ENCODE measurements at regions not wholly inside any gene's neighbourhood (a gene's known extent, or its start where the extent isn't known, plus 50 kb on each side); places are given as distances from the start of the nearest gene placed in this dataset.

DNA sequence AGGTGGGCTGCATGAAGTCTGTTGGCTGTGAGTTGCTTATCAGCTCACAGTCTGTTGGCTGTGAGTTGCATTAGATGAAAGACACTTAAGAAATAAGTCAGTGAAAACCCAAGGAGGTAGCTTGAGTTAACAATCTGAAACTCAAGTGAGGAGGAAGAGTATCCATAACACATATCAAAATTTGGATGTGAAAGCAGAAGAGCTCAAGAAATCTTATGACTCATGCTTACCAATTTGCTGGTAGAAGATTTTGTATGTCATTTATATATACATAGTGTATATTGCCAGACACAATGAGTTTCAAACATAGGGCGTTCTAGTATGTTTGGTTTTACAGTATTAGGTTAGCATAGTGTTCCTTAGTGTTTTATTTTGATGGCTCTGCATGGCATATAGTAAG lies 107.4 kb downstream of the DDIT4L start:
- Histone ChIP-seq H3K79me2 (ENCODE audit: insufficient read depth, low read length) (no peaks in the 10 kb centered on the region), H3K4me1 (ENCODE audit: insufficient read depth, low read length) (no peaks in the 10 kb centered on the region), H3K27me3 (ENCODE audit: insufficient read depth, low read length) (no peaks in the 10 kb centered on the region), H3K4me2 (ENCODE audit: insufficient read depth, low read length) (no peak overlapping the region), H3K4me3 (ENCODE audit: insufficient read depth, low read length) (no peak overlapping the region), H3K9me3 (ENCODE audit: low read depth, low read length) (no peaks in the 10 kb centered on the region), H3K27ac (ENCODE audit: low read depth, low read length) (no peak overlapping the region), H2AFZ (ENCODE audit: low read length) (no peak overlapping the region), H4K20me1 (ENCODE audit: insufficient read depth, low read length) (no peaks in the 10 kb centered on the region), H3K36me3 (ENCODE audit: insufficient read depth, low read length) (no peaks in the 10 kb centered on the region)
- no peak for DNase-seq (ENCODE audit: insufficient read length, low spot score, missing footprints)
- TF ChIP-seq, protein P1, sequence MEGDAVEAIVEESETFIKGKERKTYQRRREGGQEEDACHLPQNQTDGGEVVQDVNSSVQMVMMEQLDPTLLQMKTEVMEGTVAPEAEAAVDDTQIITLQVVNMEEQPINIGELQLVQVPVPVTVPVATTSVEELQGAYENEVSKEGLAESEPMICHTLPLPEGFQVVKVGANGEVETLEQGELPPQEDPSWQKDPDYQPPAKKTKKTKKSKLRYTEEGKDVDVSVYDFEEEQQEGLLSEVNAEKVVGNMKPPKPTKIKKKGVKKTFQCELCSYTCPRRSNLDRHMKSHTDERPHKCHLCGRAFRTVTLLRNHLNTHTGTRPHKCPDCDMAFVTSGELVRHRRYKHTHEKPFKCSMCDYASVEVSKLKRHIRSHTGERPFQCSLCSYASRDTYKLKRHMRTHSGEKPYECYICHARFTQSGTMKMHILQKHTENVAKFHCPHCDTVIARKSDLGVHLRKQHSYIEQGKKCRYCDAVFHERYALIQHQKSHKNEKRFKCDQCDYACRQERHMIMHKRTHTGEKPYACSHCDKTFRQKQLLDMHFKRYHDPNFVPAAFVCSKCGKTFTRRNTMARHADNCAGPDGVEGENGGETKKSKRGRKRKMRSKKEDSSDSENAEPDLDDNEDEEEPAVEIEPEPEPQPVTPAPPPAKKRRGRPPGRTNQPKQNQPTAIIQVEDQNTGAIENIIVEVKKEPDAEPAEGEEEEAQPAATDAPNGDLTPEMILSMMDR (IDR thresholded peaks at IDR 0.05; ENCODE audit: extremely low read depth, low read depth, low read length): no peak

DNA sequence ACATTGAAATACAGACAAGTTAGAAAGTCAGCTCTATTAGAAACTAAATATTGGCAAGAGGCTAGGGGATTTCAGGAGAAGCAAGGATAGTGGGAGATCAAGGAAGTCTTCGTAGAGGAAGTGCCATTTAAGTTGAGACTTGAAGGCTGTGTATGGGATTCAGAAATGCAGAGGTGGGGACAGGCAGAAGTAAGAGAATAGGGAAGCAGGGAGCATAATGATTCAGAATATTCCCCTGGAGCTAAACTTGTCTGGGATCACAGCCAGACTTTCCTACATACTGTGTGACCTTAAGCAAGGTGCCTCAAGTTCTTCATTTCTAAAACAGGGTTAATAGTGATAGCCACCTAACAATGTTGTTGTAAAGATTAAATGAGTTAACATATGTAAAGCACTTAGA lies 108.8 kb downstream of the DDIT4L start:
- Histone ChIP-seq H2AFZ (ENCODE audit: low read length) (no peak overlapping the region), H3K27ac (ENCODE audit: low read depth, low read length) (no peak overlapping the region), H3K4me1 (ENCODE audit: insufficient read depth, low read length) (no peaks in the 10 kb centered on the region), H3K4me3 (ENCODE audit: insufficient read depth, low read length) (no peak overlapping the region), H3K27me3 (ENCODE audit: insufficient read depth, low read length) (no peaks in the 10 kb centered on the region), H3K9me3 (ENCODE audit: low read depth, low read length) (no peaks in the 10 kb centered on the region), H3K36me3 (ENCODE audit: insufficient read depth, low read length) (no peaks in the 10 kb centered on the region), H3K4me2 (ENCODE audit: insufficient read depth, low read length) (no peak overlapping the region), H3K79me2 (ENCODE audit: insufficient read depth, low read length) (no peaks in the 10 kb centered on the region), H4K20me1 (ENCODE audit: insufficient read depth, low read length) (no peaks in the 10 kb centered on the region)
- TF ChIP-seq, protein P1 (IDR thresholded peaks at IDR 0.05; ENCODE audit: extremely low read depth, low read depth, low read length): no peak
- DNase-seq (ENCODE audit: insufficient read length, low spot score, missing footprints): no peak

DNA sequence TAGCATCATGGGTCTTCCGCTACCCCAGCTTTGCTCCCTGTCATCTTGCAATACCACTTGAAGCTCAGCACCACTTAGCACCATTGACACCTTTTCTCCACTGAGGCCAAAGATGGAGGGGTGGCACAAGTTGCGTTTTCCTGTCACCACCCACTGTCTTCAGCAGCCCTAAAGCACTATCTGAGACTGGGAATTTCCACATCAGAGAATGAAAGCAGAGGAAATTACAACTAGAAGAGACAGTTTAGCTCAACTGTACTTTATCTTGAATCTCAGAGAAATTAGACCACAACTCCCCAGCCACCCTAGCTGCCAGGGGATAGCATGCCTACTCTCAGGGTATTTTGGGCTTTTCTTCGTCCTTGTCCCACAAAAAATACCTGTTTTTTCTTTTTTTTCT lies 111.0 kb downstream of the DDIT4L start:
- Histone ChIP-seq H4K20me1 (ENCODE audit: insufficient read depth, low read length) (no peaks in the 10 kb centered on the region), H3K36me3 (ENCODE audit: insufficient read depth, low read length) (no peaks in the 10 kb centered on the region), H3K27me3 (ENCODE audit: insufficient read depth, low read length) (no peaks in the 10 kb centered on the region), H3K4me1 (ENCODE audit: insufficient read depth, low read length) (no peaks in the 10 kb centered on the region), H3K9me3 (ENCODE audit: low read depth, low read length) (no peaks in the 10 kb centered on the region), H3K4me2 (ENCODE audit: insufficient read depth, low read length) (no peak overlapping the region), H3K4me3 (ENCODE audit: insufficient read depth, low read length) (no peak overlapping the region), H3K27ac (ENCODE audit: low read depth, low read length) (no peak overlapping the region), H3K79me2 (ENCODE audit: insufficient read depth, low read length) (no peaks in the 10 kb centered on the region), H2AFZ (ENCODE audit: low read length) (no peak overlapping the region)
- no peak for DNase-seq (ENCODE audit: insufficient read length, low spot score, missing footprints)
- TF ChIP-seq, protein P1 (IDR thresholded peaks at IDR 0.05; ENCODE audit: extremely low read depth, low read depth, low read length): no peak

- DNase-seq (ENCODE audit: insufficient read length, low spot score, missing footprints): no peak
Observed at GRCh38 chr4:100076753-100077152, 113.5 kb downstream of the DDIT4L start.

More at GRCh38 chr4:100076753-100077152, 113.5 kb downstream of the DDIT4L start:
- Histone ChIP-seq H3K36me3 (ENCODE audit: insufficient read depth, low read length) (no peaks in the 10 kb centered on the region), H3K4me1 (ENCODE audit: insufficient read depth, low read length) (no peaks in the 10 kb centered on the region), H2AFZ (ENCODE audit: low read length) (no peak overlapping the region), H3K4me3 (ENCODE audit: insufficient read depth, low read length) (no peak overlapping the region), H3K9me3 (ENCODE audit: low read depth, low read length) (no peaks in the 10 kb centered on the region), H4K20me1 (ENCODE audit: insufficient read depth, low read length) (no peaks in the 10 kb centered on the region), H3K4me2 (ENCODE audit: insufficient read depth, low read length) (no peak overlapping the region), H3K79me2 (ENCODE audit: insufficient read depth, low read length) (no peaks in the 10 kb centered on the region), H3K27me3 (ENCODE audit: insufficient read depth, low read length) (no peaks in the 10 kb centered on the region), H3K27ac (ENCODE audit: low read depth, low read length) (no peak overlapping the region)
- TF ChIP-seq, protein P1 (IDR thresholded peaks at IDR 0.05; ENCODE audit: extremely low read depth, low read depth, low read length): no peak

Data from osteoblast (primary cell).